Nephron progenitor cell (in vitro differentiated cells): ENCODE measurements at regions not wholly inside any gene's neighbourhood (a gene's known extent, or its start where the extent isn't known, plus 50 kb on each side); places are given as distances from the start of the nearest gene placed in this dataset.

Source experiments
- DNase-seq: peaks from one replicate; pipeline ENCODE4 v3.0.0; 2021
- H3K27ac Mint-ChIP-seq: 2 replicates; pipeline ENCODE4 v1.8.0; 2021; ENCODE audit warnings: mild to moderate bottlenecking, moderate library complexity, mixed read lengths
- H3K27me3 Mint-ChIP-seq: 2 replicates; pipeline ENCODE4 v1.8.0; 2021; ENCODE audit warnings: mild to moderate bottlenecking, low read depth, mixed read lengths; ENCODE audit not compliant: poor library complexity
- H3K36me3 Mint-ChIP-seq: 2 replicates; pipeline ENCODE4 v1.8.0; 2021; ENCODE audit warnings: low read depth, mixed read lengths
- H3K4me1 Mint-ChIP-seq: 2 replicates; pipeline ENCODE4 v1.8.0; 2021; ENCODE audit warnings: mixed read lengths
- H3K4me3 Mint-ChIP-seq: 2 replicates; pipeline ENCODE4 v1.8.0; 2021; ENCODE audit warnings: mild to moderate bottlenecking, moderate library complexity, mixed read lengths
- H3K9me3 Mint-ChIP-seq: 2 replicates; pipeline ENCODE4 v1.8.0; 2021; ENCODE audit warnings: mild to moderate bottlenecking, moderate library complexity, mixed read lengths
- CTCF ChIP-seq: fragments of 200-600 bp; sonication (generic); IDR thresholded peaks from 2 replicates; pipeline ENCODE4 v1.5.0; 2021; ENCODE audit warnings: antibody characterized with exemption

DNA sequence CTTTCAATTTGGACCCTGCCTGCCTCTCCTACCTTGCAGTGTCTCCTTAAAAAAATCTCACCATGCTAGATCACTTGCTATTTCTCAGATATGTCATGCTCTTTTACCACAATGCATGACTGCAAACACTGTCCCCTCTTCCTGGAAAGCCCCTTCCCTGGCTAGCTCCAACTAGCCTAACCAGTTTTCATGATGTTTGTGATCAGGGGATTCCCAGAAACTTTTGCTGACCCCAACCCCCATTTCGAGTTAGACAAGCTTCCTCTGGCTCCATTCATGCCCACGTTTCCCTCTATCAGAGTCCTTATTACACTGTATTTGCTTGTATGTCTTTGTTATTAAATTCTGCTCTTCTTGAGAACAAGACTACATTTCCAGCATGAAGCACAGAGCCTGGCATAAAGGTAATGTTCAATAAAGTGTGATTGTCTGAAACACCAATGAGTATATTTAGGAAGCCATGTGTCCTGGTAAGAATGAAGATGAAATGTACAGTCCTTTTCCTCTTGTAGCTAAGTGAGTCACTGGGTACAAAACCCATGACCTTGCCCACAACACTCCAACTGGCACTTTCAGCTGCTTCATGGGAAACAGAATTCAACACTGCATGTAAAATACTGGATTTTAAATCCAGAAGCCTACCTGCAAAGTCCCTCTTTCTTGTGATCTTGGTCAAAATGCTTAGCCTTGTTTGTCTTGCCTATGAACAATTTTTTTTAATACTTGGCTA, 62.0 kb upstream of the ATL2 start:
- H3K27ac Mint-ChIP-seq: no peak overlapping the region
- DNase-seq: no peak
- TF ChIP-seq CTCF: no peak
- peaks cover 35% of the 10 kb centered on the region for H3K4me1 Mint-ChIP-seq
- H3K36me3 Mint-ChIP-seq: no peaks in the 10 kb centered on the region
- peaks cover 72% of the 10 kb centered on the region for H3K27me3 Mint-ChIP-seq
- peaks cover 15% of the 10 kb centered on the region for H3K9me3 Mint-ChIP-seq
- no peak overlapping the region for H3K4me3 Mint-ChIP-seq

DNA sequence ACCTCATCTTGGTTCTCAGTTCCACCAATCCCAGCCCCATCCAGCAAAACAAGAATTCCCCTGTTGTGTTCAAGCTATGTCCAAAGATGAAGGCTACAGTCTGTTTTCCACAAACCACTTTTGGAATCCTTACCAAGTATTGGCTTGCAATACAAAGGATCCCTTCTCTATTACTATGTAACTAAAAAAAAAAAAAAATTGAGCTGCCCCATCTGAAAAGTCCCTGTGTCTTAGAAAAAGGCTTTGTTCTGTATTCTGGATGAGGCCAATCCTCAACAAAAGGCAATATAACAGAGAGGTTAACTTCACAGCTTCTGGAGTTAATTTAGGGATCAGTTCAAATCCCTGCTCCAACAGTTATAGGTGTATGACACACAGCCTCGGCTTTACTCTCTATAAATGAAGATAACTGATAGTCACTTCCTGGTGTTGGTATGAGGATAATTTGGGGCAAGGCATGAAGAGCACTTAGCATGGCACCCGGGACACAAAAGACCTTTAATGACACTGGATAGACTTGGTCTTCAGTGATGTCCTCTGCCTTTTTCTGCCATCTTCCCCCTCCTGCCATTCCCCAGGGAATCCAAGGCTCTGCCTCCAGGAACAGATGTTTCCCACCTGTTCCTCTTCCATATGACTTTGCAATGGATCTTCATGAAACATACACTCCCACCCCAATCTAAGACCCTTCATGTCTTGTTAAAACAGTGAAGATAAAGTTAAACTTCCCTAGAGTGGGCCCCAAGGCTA, 61.2 kb upstream of the ATL2 start:
- H3K27me3 Mint-ChIP-seq: peaks cover 66% of the 10 kb centered on the region
- peaks cover 19% of the 10 kb centered on the region for H3K9me3 Mint-ChIP-seq
- no peak for DNase-seq
- H3K4me3 Mint-ChIP-seq: no peak overlapping the region
- H3K27ac Mint-ChIP-seq: no peak overlapping the region
- TF ChIP-seq CTCF: no peak
- peaks cover 34% of the 10 kb centered on the region for H3K4me1 Mint-ChIP-seq
- no peaks in the 10 kb centered on the region for H3K36me3 Mint-ChIP-seq

DNA sequence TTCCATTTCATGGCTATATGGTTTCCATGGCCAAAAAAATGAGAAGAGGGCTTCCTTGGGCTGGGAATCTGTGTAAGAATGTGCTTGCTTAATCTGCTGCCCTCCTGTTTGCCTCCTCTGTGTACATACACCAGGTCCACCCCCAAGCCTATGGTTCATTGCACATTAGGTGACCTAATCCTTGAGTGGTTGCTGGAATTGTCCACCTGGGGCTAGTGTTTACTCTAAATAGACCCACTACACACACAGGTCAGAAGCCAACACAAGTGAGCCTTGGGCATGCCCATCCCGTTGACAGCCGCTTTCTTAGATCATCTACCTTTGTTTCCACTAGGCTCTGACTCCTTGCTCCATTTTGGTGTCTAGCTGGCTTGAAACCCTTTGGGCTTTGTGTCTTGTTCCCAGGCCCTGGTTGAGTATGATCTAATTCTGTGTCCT, 59.2 kb upstream of the ATL2 start:
- TF ChIP-seq CTCF: no peak
- Mint-ChIP-seq H3K9me3 (peaks cover 19% of the 10 kb centered on the region), H3K4me3 (no peak overlapping the region), H3K4me1 (peaks cover 37% of the 10 kb centered on the region), H3K36me3 (no peaks in the 10 kb centered on the region), H3K27me3 (peaks cover 51% of the 10 kb centered on the region), H3K27ac (no peak overlapping the region)
- no peak for DNase-seq

- TF ChIP-seq CTCF: no peak
- Mint-ChIP-seq H3K9me3 (peaks cover 19% of the 10 kb centered on the region), H3K27me3 (peaks cover 46% of the 10 kb centered on the region), H3K4me1 (peaks cover 37% of the 10 kb centered on the region), H3K36me3 (no peaks in the 10 kb centered on the region), H3K27ac (no peak overlapping the region), H3K4me3 (no peak overlapping the region)
- DNase-seq: no peak
Observed at GRCh38 chr2:38435775-38436174, 58.7 kb upstream of the ATL2 start.

DNA sequence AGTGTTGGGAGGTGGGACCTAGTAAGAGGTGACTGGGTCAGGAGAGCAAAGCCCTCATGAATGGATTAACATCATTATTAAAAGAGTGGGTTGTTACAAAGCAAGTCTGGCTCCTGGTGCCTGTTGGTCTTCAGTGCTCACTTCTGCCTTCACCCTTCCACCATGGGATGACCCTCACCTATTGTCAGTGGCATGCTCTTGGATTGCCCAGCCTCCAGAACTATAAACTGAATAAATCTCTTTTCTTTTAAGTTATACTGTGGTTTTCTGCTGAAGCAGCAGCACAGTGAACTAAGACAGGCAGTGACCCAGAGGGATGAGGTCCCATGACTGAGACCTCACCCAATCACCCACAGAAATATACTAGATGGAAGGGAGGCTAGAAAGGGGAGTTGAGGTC, 57.5 kb upstream of the ATL2 start:
- Mint-ChIP-seq H3K4me1 (peaks cover 42% of the 10 kb centered on the region), H3K4me3 (no peak overlapping the region), H3K27me3 (peaks cover 44% of the 10 kb centered on the region), H3K36me3 (no peaks in the 10 kb centered on the region), H3K9me3 (peaks cover 19% of the 10 kb centered on the region), H3K27ac (no peak overlapping the region)
- TF ChIP-seq CTCF: no peak
- no peak for DNase-seq
